ENCODE measurements at regions not wholly inside any gene's neighbourhood (a gene's known extent, or its start where the extent isn't known, plus 50 kb on each side); places are given as distances from the start of the nearest gene placed in this dataset.

GRCh38 chr20:6994452-6994851 lies 227.0 kb downstream of the BMP2 start:
- no peak for TF ChIP-seq CTCF (IDR thresholded peaks at IDR 0.05; ENCODE audit: low read depth, low read length, missing input control)
- TF ChIP-seq HNF4A (conservative IDR thresholded peaks at IDR 0.05) = no peak
- TF ChIP-seq JUND (IDR thresholded peaks at IDR 0.05) = no peak
- no peak for TF ChIP-seq YY1 (IDR thresholded peaks at IDR 0.05)
- TF ChIP-seq RAD21 (IDR thresholded peaks at IDR 0.05) = no peak
- no peak for TF ChIP-seq GABPA (IDR thresholded peaks at IDR 0.05 in 1 of 2, conservative IDR thresholded peaks at IDR 0.05 in 1 of 2)
- TF ChIP-seq TAF1 (conservative IDR thresholded peaks at IDR 0.05) = no peak
- no peak for TF ChIP-seq RXRA (IDR thresholded peaks at IDR 0.05)
- TF ChIP-seq REST (IDR thresholded peaks at IDR 0.05) = no peak
- TF ChIP-seq ATF3 (IDR thresholded peaks at IDR 0.05) = no peak
- TF ChIP-seq MAX (IDR thresholded peaks at IDR 0.05) = no peak
- TF ChIP-seq EGR1 (IDR thresholded peaks at IDR 0.05; ENCODE audit: low read depth in 2 of 2) = no peak
- TF ChIP-seq SP1 (IDR thresholded peaks at IDR 0.05) = no peak
- TF ChIP-seq ZBTB33 (IDR thresholded peaks at IDR 0.05) = no peak

All from liver (tissue), 3 donors.